Stimulated activated CD8-positive, alpha-beta memory T cell treated with anti-CD3 and anti-CD28 coated beads, Interleukin-7, amount 100 ng/mL, for 4 hours (primary cell): ENCODE measurements at regions not wholly inside any gene's neighbourhood (a gene's known extent, or its start where the extent isn't known, plus 50 kb on each side); places are given as distances from the start of the nearest gene placed in this dataset.

ENCODE experiments used
- DNase-seq, 2 donors: peaks; one replicate each; pipeline ENCODE4 v3.0.0-alpha.2; 2020; ENCODE audit warnings: low read depth in 2 of 2

DNA sequence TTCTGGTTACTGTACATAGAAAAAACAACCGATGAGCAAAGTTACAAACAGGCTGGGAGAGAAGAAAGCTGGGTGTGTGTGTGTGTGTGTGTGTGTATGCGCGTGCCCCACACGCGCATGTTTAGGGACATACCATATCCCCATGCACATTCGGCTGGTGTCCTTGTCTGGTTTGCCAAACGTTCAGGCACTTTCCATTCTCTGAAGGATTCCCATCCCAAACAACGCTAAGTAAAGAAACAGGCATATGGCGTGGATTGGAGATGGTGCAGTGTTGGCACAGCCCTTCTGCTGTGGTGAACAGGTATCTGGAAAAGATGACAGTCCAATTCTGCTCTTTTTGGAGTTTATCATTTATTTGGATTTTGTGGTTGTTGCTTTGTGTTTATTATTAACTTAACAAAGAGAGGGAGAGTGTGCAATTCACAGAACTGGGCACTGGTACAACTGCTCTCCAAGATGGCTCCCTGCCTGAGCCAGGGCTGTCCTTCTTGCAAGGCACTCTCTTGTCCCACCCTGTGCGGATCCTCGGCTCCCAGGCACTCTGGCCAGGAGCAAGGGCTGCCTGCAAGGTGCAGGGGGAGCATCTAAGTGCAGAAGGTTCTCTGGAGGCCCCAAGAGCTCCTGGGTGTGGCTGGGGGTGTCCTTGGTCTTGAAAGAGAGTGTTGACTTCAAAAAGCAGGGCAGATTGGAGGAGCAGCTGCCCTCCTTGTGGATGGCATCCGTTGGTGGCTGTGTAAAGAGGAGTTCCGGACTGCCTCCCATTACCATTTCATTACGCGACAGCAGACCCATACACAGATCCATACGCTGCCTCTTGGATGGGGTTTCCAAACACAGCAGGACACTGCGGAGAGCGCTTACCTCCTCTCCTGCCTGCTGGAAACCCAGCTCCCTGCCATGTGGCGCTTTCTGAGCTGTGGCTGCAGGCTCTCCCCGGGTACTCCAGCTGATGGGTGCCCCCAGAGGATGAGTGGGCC lies 263.1 kb downstream of the ZNF536 start:
- no peak for DNase-seq

GRCh38 chr19:30634131-30634830 lies 262.1 kb downstream of the ZNF536 start:
- DNase-seq = no peak

- no peak for DNase-seq
These were observed 258.8 kb downstream of the ZNF536 start for GRCh38 chr19:30631033-30631370.

DNA sequence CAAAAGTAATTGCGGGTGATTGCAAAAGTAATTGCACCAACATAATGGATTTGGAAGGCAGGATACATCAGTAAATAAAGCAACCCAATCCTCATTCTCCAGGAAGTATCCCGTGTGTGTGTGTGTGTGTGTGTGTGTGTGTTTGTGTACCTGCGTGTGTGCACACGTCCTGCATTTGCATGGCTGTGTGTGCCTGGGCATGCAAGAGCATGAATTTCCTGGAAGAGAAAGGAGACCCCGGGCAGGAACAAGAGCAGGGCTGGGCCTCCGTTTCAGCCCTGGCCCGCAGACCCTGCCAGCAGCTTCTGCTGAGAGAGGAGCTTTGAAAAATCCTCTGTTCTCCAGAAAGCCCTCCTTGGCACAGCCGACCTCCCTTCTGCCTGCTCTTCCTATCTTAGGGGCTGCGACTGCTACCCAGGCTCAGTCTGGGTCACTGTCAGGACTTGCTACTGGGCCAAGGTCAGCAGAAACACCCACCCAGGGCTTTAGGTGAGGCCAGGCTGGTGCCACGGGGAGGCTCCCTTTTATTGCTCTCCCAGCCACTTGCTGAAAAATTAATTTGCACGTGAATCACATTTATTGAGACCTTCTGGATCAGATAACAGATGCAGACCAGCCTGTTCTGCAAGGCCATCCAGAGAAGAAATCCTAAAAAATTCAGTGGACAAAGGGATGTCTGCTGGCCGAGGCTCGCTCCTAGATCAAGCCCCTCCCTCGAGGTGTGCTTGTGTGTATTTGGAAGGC lies 258.3 kb downstream of the ZNF536 start:
- DNase-seq = no peak

DNA sequence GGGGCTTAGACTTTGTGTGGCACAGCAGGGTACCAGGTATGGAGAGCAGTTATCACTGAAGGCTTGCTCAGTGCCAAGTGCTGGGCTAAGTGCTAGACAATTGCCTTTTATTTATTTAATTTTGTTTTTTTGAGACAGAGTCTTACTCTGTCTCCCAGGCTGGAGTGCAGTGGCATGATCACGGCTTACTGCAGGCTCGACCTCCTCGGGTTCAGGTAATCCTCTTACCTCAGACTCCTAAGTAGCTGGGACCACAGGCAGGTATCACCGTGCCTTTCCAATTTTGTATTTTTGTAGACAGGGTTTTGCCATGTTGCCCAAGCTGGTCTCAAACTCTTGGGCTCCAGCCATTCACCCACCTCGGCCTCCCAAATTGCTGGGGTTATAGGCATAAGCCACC lies 256.9 kb downstream of the ZNF536 start:
- no peak for DNase-seq

DNA sequence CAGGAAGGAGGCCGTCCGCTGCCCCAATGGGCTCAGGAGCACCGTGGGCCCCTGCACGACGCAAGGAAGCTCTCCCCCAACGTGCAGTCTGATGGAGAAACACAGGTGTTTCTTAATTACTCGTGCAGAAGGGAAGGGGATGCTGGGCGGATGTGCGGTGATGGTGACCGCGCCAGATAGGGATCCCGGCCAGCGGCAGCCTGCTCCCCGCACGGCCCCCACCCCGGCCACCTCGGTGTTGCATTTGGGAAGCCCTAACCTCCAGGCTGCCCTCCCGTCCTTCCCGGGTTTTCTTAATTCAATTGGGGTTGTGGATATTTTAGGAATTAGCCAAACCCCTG lies 254.4 kb downstream of the ZNF536 start:
- no peak for DNase-seq

DNA sequence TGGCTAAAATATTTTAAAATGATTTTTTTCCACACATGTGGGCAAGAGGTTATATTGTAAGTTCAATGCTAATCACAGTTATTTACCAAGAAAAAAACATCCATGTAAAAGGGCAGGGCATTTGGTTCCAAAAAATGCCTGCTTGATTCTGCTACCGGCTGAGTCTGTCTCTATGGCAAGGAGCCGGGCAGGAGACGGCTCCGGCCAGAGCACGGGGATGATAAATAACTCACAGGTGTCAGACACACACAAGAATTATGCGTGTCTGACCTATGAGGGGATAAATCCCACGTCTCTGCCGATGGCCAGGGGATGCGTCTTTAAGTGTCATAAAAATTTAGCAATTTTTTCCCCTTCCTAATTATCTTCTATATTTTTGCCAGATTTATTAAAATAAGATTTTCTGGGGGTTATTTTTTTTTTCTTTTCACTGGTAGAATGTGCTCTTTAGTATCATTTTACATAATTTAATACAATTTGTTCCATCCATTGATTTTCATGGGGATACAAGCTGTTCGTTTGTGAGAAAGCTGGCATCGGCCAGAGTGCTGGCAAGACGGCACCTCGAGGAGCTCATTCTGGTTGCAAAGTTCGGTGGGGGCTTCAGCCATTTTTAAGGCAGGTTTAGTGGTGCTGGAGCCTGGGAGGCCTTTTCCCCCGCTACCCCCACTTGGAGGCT lies 253.9 kb downstream of the ZNF536 start:
- no peak for DNase-seq

- DNase-seq = no peak
These were observed 250.1 kb downstream of the ZNF536 start for GRCh38 chr19:30622276-30622675.

GRCh38 chr19:30621326-30621920 lies 249.2 kb downstream of the ZNF536 start:
- DNase-seq = no peak

- DNase-seq = no peak
These were observed 248.2 kb downstream of the ZNF536 start for GRCh38 chr19:30620354-30620753.

- no peak for DNase-seq
These were observed 237.6 kb downstream of the ZNF536 start for GRCh38 chr19:30609656-30610270.

GRCh38 chr19:30608471-30608870 lies 236.3 kb downstream of the ZNF536 start:
- DNase-seq = no peak
